ENCODE measurements at regions not wholly inside any gene's neighbourhood (a gene's known extent, or its start where the extent isn't known, plus 50 kb on each side); places are given as distances from the start of the nearest gene placed in this dataset.

GRCh38 chr15:38625886-38626285 lies 61.3 kb upstream of the RASGRP1 start:
- H3K27me3 ChIP-seq (replicated peaks; ENCODE audit: insufficient read depth, low read depth, low read length, poor library complexity), result peaks cover 6% of the 10 kb centered on the region
- no peaks in the 10 kb centered on the region for H3K4me1 ChIP-seq (ENCODE audit: insufficient read depth, low read length, poor library complexity, severe bottlenecking)
- no peak for DNase-seq (ENCODE audit: low spot score)
- no peak overlapping the region for H3K4me3 ChIP-seq (ENCODE audit: low read depth, low read length, poor library complexity, severe bottlenecking)
- intact Hi-C loops (cut with micrococcal nuclease; ENCODE audit: unreplicated experiment), result no loop called here
- H3K36me3 ChIP-seq (ENCODE audit: insufficient read depth, low read length, poor library complexity, severe bottlenecking), result no peaks in the 10 kb centered on the region
- POLR2A ChIA-PET (ENCODE audit: low non-redundant PET), result no interaction called here
- H3K27ac ChIP-seq (ENCODE audit: low read depth, low read length, poor library complexity, severe bottlenecking), result no peak overlapping the region
- no TSS peak for BruUV-seq (replicated peaks)
- no peaks in the 10 kb centered on the region for H3K9me3 ChIP-seq (ENCODE audit: low read depth, low read length, poor library complexity, severe bottlenecking)
- no peak for TF ChIP-seq CTCF (conservative IDR thresholded peaks at IDR 0.05; ENCODE audit: low read depth, low read length)
- TF ChIP-seq EZH2 (IDR thresholded peaks at IDR 0.05; ENCODE audit: borderline replicate concordance, low read depth, low read length, poor library complexity, severe bottlenecking), result no peak
- CTCF ChIA-PET, result interaction anchor here (0.6 to 0.7 kb wide), 2 partner anchors 51 to 74 kb away, joined by 6 read pairs; no protein-coding TSS in a partner anchor

- Histone ChIP-seq H3K9me3 (ENCODE audit: low read depth, low read length, poor library complexity, severe bottlenecking) (no peaks in the 10 kb centered on the region), H3K36me3 (ENCODE audit: insufficient read depth, low read length, poor library complexity, severe bottlenecking) (no peaks in the 10 kb centered on the region), H3K4me1 (ENCODE audit: insufficient read depth, low read length, poor library complexity, severe bottlenecking) (no peaks in the 10 kb centered on the region), H3K27me3 (replicated peaks; ENCODE audit: insufficient read depth, low read depth, low read length, poor library complexity) (peaks cover 6% of the 10 kb centered on the region), H3K27ac (ENCODE audit: low read depth, low read length, poor library complexity, severe bottlenecking) (no peak overlapping the region), H3K4me3 (ENCODE audit: low read depth, low read length, poor library complexity, severe bottlenecking) (no peak overlapping the region)
- intact Hi-C loops (cut with micrococcal nuclease; ENCODE audit: unreplicated experiment), result no loop called here
- no TSS peak for BruUV-seq (replicated peaks)
- TF ChIP-seq EZH2 (IDR thresholded peaks at IDR 0.05; ENCODE audit: borderline replicate concordance, low read depth, low read length, poor library complexity, severe bottlenecking) (no peak), CTCF (conservative IDR thresholded peaks at IDR 0.05; ENCODE audit: low read depth, low read length) (no peak)
- ChIA-PET POLR2A (ENCODE audit: low non-redundant PET) (no interaction called here), CTCF (interaction anchor here (0.6 to 0.7 kb wide), 2 partner anchors 51 to 73 kb away, joined by 6 read pairs; no protein-coding TSS in a partner anchor)
- no peak for DNase-seq (ENCODE audit: low spot score)
Observed at GRCh38 chr15:38626443-38627050, 61.9 kb upstream of the RASGRP1 start.

GRCh38 chr15:38627689-38628277 lies 63.2 kb upstream of the RASGRP1 start:
- no peak for TF ChIP-seq EZH2 (IDR thresholded peaks at IDR 0.05; ENCODE audit: borderline replicate concordance, low read depth, low read length, poor library complexity, severe bottlenecking)
- TF ChIP-seq CTCF (conservative IDR thresholded peaks at IDR 0.05; ENCODE audit: low read depth, low read length), result no peak
- Histone ChIP-seq H3K27ac (ENCODE audit: low read depth, low read length, poor library complexity, severe bottlenecking) (no peak overlapping the region), H3K9me3 (ENCODE audit: low read depth, low read length, poor library complexity, severe bottlenecking) (no peaks in the 10 kb centered on the region), H3K4me1 (ENCODE audit: insufficient read depth, low read length, poor library complexity, severe bottlenecking) (no peaks in the 10 kb centered on the region), H3K27me3 (replicated peaks; ENCODE audit: insufficient read depth, low read depth, low read length, poor library complexity) (peaks cover 6% of the 10 kb centered on the region), H3K4me3 (ENCODE audit: low read depth, low read length, poor library complexity, severe bottlenecking) (no peak overlapping the region), H3K36me3 (ENCODE audit: insufficient read depth, low read length, poor library complexity, severe bottlenecking) (no peaks in the 10 kb centered on the region)
- no TSS peak for BruUV-seq (replicated peaks)
- ChIA-PET POLR2A (ENCODE audit: low non-redundant PET) (no interaction called here), CTCF (no interaction called here)
- intact Hi-C loops (cut with micrococcal nuclease; ENCODE audit: unreplicated experiment), result no loop called here
- no peak for DNase-seq (ENCODE audit: low spot score)
